HG03575 (cell line): ENCODE measurements at regions not wholly inside any gene's neighbourhood (a gene's known extent, or its start where the extent isn't known, plus 50 kb on each side); places are given as distances from the start of the nearest gene placed in this dataset.

Source experiments
- ATAC-seq: cut with Tn5 transposase; IDR thresholded peaks from one replicate; pipeline ENCODE4 v1.9.1; 2021; ENCODE audit not compliant: unreplicated experiment, insufficient number of reproducible peaks, low FRiP score; ENCODE audit errors: extremely low read depth

DNA sequence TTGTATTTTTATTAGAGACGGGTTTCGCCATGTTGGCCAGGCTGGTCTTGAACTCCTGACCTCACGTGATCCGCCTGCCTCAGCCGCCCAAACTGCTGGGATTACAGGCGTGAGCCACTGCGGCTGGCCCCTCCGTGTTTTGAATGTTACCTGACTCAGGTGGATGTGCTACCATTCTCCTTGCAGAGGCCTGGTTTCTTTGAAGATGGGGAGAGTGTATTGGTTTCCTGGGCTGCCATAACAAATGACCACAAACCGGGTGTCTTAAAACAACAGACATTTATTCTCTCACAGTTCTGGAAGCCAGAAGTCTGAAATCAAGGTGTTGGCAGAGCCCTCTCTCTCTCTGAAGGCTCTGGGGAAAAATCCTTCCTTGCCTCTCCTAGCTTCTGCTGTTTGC is 98.0 kb downstream of the IRF2BPL start:
- no peak for ATAC-seq

DNA sequence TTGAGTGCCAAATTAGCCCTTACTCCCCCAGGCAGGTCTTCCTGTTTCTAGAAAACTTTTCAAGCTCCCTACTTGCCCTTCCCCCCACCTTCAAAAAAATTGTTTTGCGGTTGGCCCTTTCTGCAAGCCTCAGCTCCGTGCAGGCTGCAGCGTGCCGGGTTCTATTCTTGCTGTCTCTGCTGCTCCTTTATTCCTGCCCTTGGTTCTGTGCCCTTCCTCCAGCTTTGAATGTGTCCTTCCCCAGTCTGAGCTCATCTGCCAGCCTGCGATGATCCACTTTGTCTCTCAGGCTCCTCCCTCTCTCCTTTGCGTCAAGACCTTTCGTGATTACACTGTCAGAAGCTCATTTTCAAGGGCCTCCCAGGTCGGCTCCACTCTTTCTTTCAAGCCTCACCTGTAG is 98.6 kb downstream of the IRF2BPL start:
- no peak for ATAC-seq

DNA sequence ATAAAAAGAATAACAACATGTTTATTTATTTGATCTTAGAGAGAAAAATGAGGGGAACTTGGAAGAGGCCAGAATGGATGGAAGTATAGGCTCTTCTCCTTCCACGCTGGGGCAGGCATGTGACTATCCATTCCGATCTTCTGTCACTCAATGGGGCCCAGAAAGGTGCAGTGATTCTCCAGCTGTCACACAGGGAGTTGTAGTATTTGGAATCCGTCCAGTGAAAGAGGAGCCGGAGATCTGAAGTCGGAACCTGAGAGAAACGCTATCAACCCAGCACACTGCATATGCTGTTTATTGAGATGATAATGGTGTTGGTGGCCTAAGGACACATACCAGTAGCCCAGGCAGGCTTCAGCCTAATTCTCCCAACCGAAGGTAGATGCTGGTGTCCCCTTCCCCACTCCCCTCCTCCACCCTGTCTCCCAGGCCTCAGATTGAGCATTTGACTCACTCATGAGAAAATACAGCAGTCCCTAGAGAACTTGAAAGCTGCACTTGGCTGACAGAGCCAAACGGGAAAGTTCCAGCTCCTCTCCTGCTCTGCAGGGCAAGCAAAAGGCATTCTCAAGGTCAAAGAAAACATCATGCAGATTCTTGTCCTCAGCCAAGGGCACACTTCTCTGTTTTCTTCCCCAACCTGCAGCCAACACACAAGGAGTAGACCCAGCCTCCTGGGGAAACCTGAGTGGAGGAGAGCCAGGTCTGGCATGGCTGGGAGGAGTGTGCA is 100.4 kb downstream of the IRF2BPL start:
- ATAC-seq: no peak

DNA sequence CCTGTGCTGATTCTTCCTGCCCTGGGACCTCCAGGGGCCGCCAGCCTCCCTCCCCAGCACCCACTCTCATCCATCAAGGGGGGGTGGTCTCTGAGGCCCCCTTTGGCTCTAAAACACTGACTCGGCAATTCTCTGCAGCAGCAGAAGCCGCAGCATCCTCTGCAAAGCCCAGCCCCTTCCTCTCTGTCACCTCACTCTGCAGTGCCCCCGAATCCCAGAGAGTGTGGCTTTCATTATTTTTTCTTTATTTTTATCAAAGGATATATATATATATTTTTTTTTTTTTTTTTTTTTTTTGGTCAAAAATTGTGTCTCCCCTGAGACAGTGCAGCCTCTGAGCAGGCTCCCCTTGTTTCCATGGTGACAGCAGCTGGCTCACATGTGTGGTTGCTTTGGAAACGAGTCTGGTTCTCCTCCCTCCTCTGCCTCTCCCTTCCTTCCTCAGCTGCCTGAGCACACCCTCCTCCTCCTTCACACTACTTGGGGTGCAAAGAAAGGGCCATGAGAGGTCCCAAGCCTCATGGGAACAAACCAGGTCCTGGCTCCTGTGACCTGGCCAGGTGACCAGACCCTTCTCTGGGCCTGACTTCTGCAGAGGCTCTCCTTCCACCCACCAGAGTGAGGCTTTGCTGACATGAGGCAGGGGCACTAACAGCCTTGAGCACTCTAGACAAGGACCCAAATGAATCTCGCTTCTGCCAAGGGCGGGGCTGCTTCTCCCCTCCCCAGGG is 100.5 kb downstream of the LRRC74A start:
- ATAC-seq: no peak

DNA sequence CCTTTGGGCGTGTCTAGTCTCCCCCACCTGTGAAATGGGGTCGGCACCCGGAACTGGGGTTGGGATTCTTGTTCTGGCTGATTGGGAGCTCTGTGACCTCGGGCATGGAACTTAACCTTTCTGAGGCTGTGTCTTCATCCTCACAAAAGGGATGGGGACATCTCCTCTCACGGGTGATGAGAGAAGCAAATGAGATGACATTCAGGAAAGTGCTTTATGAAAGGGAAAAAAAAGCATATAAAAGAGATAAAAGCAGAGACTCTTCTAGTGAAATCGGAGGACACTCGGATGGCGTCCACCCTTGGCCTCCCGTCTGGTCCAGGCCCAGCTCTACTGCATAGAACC is 98.9 kb downstream of the LRRC74A start:
- ATAC-seq: no peak

DNA sequence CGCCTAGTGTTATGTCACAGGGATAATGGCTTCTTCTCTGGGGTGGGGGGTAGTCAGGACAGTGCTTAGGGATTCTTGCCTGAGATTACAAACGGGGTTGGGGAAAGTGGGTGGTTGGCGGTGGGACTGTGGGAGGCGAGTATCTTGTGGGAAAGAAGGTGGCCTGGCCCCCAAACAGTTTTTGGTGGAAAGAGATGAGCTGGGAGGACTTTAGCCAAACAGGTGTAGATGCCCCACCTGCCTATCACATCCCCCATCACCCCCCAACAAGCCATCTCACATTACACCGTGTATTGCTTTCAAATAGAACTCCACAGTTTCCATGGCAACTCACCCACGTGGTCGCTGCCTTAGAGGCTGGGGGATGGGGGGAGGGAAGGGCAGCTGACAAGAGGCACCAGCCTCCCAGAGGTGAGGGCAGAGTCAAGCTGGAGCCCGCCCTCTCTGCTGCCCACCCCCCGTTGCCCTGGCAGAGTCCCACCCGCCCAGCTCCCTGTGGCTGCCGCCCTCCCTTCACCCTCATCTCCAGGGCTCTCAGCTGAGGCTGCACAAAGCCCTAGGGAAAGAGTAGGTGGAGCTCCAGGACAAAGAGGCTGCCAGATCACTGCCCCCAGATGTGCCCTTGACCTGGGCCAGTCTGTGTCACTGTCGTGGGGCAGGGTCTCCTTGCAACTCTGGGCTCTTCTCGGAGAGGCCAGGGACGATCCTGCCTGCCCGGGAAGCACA is 98.3 kb downstream of the LRRC74A start:
- ATAC-seq: no peak

DNA sequence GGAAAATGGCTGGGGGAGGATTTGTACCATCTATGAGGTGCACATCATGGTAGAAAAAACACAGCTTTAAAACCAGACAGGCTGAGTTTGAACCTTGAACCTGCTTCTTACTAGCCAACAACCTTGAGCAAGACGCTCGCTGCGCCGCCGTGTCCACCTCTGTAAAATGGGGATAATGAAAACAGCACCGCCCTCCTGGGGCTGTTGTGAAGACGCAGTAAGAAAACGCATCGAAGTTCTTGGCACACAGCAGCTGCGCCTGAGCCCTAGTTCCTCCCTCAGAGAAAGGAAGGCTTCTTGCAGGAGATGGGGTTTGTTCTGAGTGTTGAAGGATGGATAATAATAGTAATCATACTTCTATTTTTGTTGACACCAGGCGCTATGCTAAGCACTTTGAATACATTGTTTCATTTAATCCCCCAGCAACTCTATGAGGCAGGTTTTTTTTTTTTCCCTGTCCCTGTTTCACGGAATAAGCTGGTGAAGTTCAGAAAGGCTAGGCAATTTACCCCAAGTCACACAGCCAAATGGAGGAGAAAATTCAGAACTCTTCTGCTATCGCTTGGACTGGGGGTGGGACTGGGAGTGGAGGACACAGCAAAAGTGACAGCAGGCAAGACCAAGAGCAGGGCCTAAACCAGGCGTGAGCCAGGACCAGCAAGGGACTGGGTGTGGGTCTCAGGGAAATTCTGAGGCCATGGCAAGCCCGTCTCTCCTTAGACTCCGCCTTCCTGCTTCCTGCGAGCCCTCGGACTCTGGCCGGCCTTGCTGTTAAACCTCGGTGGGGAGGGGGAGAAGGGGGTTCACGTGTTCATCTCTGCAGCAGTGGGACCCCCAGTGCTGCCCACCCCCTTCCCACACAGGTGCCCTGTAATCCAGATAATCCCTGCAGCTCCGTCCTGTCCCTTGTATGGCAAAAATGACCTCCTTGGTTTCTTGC is 97.5 kb downstream of the LRRC74A start:
- no peak for ATAC-seq

DNA sequence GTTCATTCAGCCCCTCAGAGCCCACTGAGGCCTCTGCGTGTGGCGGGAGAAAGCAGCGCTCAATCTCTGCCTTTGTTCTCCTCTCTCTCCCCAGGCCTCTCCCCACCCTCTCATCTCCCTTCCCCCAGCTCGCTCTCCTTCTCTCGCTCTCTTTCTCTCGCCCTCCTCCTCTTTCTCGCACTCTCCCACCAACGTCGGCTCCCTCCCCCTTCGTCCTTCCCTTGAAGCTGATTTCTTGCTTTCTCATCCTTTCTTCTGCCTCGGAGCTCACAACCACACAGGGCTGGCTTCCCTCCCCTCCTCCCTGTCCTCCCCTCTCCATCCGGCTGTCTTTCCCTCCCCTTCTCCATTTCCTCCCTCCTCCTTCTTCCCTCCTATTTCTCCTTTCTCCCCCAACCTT is 96.4 kb downstream of the LRRC74A start:
- ATAC-seq: no peak

DNA sequence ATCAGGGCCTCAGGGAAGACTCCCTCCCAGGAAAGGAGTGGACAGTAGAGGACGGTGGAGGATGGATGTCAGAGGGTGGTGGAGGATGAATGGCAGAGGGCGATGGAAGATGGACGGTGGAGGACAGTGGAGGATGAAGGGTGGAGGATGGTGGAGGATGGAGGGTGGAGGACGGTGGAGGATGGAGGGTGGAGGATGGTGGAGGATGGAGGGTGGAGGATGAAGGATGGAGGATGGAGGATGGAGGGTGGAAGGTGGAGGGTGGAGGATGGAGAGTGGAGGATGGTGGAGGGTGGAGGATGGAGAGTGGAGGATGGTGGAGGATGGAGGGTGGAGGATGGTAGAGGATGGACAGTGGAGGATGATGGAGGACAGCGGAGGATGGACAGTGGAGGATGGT is 95.9 kb downstream of the LRRC74A start:
- no peak for ATAC-seq

DNA sequence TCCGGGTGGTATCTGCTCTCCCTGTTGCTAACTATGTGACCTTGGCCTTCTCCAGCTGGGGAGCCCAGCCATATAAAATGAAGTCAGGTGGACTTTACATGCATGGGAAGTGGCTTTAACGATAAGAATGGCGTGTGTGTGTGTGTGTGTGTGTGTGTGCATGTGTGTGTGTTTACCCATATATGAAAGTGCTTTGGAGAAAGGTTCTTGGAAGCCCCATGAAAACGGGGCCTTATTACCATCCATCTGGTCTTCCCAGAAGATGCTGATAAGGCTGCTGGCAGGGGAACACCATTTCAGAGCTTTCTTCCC is 94.8 kb downstream of the LRRC74A start:
- no peak for ATAC-seq

DNA sequence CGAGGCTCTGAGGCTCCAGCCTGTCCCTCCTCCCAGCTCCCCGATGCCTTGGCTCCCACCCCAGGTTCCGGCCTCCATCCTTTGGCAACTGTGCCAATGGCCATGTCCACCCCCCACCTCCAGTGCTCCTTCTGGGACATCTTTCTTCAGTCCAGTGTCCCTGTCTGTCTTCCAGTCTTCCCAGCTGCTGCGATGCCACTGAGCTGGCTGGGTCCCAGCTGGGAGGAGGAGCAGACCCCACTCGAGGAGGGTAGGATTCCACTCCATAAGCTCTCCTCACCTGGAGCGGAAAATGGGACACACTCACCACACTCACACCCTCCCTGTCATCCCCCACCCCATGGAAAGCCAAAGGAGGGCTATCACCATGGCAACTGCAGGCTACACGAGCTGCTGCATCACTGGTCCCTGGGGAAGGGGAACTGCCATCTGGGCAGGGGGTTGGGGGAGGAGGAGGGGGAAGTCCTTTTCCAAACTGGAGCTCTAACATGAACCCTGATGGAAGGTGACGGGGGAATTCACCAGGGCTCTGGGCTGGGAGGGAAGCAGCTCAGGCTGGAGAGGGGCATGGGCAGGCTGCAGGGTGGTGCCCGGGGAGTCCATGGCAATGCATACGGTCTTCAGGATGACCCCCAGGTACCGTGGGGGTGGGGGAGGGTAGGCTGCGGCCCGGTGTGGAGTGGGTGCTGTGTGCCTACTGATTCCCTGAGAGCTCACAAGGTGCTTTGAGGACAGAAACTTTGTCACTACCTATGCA is 94.3 kb downstream of the LRRC74A start:
- ATAC-seq: no peak

DNA sequence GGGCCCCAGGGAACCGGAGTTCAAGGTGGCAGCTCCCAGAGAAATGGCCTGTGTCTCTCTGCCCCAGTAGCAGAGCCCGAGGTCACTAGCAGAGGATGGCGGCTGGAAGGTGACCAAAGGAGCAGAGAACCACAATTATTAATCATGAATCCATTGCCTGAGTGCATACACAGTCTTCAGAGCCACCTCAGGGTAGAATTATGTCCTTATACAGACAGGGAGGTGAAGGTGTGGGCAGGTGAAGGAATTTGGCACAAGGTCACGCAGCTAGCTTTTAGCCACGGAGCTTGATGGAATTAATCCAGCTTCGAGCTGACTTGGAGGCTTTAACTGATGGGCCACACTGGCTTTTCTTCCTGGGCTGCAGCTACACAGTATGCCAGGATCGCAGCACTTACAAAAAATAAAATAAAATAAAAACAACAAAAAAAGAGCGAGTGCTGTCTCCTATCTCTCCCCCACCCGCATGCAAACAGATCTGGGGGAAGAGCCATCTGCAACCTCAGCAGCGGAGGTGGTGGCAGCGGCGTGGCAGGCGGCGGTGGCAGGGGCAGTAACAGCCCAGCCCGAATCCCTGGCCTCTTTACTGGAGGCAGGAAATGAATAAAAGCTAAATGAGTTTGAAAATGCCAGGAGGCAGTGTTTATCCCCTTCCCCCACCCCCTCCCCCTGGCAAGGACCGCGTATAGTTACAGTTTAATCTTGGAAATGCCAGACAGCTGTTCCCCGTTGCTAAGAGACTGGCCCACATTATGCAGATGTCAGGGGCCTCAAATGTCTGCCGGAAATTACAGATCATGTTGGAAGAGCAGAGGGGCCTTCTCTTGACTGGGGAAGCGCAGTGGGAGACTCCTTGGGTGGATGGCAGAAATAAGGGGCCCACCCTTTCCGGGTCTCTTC is 93.5 kb downstream of the LRRC74A start:
- ATAC-seq: no peak
